Omental fat pad (tissue), 3 donors: ENCODE measurements at regions not wholly inside any gene's neighbourhood (a gene's known extent, or its start where the extent isn't known, plus 50 kb on each side); places are given as distances from the start of the nearest gene placed in this dataset.

Experiments
- ATAC-seq: fragments of 150-250 bp; one replicate; pipeline ENCODE4 v1.9.1; 2016; ENCODE audit warnings: mild to moderate bottlenecking, moderate library complexity; ENCODE audit not compliant: low FRiP score
- DNase-seq: peaks from one replicate; pipeline ENCODE4 v3.0.0-alpha.2; 2019; ENCODE audit warnings: low spot score
- TF ChIP-seq, protein P1 (sequence below), 3 donors: fragments of 450-650 bp; IDR thresholded peaks; one replicate each; pipeline ENCODE4 v1.5.1; 2016 to 2017; ENCODE audit warnings: antibody characterized with exemption in 3 of 3, mild to moderate bottlenecking in 3 of 3, moderate library complexity in 2 of 3

DNA sequence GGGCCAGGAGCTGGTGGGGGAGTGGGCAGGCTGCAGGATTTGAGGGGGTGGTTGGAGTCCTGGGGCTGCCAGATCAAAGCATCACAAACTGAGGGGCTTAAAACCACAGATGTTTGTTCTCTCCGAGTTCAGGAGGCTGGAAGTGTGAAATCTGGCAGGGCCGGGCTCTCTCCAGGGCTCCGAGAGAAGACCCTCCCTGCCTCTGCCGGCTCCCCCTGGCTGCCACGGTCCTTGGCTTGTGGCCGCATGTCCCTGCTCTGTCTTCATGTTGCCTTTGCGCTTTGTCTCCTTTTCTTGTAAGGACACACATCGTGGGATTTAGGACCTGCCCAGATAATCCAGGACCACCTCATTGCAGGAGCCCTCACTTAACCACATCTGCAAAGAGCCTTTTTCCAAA lies 139.8 kb upstream of the GSE1 start:
- no peak for DNase-seq
- TF ChIP-seq, protein P1, sequence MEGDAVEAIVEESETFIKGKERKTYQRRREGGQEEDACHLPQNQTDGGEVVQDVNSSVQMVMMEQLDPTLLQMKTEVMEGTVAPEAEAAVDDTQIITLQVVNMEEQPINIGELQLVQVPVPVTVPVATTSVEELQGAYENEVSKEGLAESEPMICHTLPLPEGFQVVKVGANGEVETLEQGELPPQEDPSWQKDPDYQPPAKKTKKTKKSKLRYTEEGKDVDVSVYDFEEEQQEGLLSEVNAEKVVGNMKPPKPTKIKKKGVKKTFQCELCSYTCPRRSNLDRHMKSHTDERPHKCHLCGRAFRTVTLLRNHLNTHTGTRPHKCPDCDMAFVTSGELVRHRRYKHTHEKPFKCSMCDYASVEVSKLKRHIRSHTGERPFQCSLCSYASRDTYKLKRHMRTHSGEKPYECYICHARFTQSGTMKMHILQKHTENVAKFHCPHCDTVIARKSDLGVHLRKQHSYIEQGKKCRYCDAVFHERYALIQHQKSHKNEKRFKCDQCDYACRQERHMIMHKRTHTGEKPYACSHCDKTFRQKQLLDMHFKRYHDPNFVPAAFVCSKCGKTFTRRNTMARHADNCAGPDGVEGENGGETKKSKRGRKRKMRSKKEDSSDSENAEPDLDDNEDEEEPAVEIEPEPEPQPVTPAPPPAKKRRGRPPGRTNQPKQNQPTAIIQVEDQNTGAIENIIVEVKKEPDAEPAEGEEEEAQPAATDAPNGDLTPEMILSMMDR (IDR thresholded peaks at IDR 0.05), result no peak
- no peak for ATAC-seq

GRCh38 chr16:85473909-85474620 lies 139.1 kb upstream of the GSE1 start:
- ATAC-seq (no peak), DNase-seq (no peak)
- TF ChIP-seq, protein P1 (IDR thresholded peaks at IDR 0.05), result no peak

GRCh38 chr16:85474621-85475217 lies 138.4 kb upstream of the GSE1 start:
- ATAC-seq (no peak), DNase-seq (no peak)
- TF ChIP-seq, protein P1 (IDR thresholded peaks at IDR 0.05), result no peak

DNA sequence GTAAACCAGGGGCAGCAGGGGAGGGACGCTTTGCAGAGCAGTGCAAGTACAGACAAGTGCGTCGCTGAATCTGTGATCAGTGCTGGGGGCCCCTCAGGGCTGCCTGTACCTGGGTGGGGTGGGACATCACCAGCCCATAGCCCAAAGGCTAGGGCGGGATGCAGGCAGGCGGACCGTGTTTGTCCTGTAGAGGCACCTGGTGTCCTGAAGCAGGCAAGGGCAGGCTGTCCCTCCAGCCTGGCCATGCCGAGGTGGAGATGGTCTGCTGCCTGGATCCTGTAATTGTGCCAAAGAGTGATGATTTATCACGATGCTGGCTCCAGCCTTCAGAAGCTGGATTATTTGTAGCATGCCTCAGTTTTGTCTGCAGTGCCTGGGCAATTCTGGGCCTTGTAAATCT lies 137.9 kb upstream of the GSE1 start:
- ATAC-seq (no peak), DNase-seq (no peak)
- TF ChIP-seq, protein P1 (IDR thresholded peaks at IDR 0.05), result no peak

DNA sequence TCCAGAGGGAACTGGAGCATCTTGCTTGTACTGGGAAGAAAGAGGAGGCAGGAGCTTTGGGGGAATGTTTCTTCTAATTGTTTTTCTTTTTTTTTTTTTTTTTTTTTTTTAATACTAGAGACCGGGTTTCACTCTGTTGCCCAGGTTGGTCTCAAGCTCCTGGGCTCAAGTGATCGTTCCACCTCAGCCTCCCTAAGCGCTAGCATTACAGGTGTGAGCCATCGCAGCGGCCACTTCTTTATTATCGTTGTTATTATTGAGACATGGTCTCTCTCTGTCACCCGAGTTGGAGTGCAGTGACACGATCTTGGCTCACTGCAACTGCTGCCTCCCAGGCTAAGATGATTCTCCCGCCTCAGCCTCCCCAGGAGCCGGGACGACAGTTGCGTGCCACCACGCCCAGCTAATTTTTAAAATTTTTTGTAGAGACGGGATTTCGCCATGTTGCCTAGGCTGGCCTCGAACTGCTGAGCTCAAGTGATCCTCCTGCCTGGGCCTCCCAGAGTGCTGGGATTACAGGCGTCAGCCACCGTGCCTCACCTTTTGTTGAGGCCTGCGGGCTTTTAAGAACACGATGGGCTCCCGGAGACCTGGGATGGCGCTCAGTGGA lies 137.3 kb upstream of the GSE1 start:
- no peak for DNase-seq
- TF ChIP-seq, protein P1 (IDR thresholded peaks at IDR 0.05), result no peak
- no peak for ATAC-seq

DNA sequence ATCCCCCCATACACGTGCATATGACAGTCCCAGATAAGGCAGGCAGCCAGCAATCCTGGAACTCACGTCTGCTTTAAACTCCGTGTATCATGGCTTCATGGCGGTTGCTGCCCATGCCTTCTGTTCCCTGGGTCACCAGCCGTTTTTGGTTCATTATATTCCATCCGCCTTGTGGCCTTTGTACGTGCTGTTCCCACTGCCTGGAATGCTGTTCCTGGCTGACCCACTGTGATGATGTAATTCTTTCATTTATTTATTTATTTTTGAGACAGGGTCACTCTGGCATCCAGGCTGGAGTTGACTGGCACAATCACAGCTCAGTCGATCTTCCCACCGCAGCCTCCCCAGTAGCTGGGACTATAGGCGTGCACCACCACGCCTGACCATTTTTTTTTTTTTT lies 136.7 kb upstream of the GSE1 start:
- DNase-seq (no peak), ATAC-seq (no peak)
- TF ChIP-seq, protein P1 (IDR thresholded peaks at IDR 0.05), result no peak
